Mammary epithelial cell (primary cell): ENCODE measurements at regions not wholly inside any gene's neighbourhood (a gene's known extent, or its start where the extent isn't known, plus 50 kb on each side); places are given as distances from the start of the nearest gene placed in this dataset.
"Not testable (repeated sequence)": the region's sequence is repeated elsewhere in the genome, so short reads cannot be mapped to it uniquely, and the experiment has no call there.

Experiments
- CTCF ChIP-seq, 2 donors: IDR thresholded peaks in 1 of 2; conservative IDR thresholded peaks in 1 of 2; 2 replicates each; pipeline ENCODE4 v1.5.1; 2011 to 2012; ENCODE audit warnings: inconsistent platforms in 2 of 2, low read length in 2 of 2, mild to moderate bottlenecking in 2 of 2, control low read depth in 1 of 2, low read depth in 1 of 2; ENCODE audit not compliant: insufficient read depth in 1 of 2; ENCODE audit errors: extremely low read depth in 1 of 2
- EZH2 ChIP-seq: IDR thresholded peaks from 2 replicates; pipeline ENCODE4 v1.6.1; 2012; ENCODE audit warnings: low read length, inconsistent platforms, borderline replicate concordance

- not testable (repeated sequence) for TF ChIP-seq CTCF (conservative IDR thresholded peaks at IDR 0.05 in 1 of 2, IDR thresholded peaks at IDR 0.05 in 1 of 2; ENCODE audit: extremely low read depth in 1 of 2, insufficient read depth in 1 of 2, low read depth in 1 of 2, low read length in 2 of 2); EZH2
Observed at GRCh38 chrX:139320661-139321354, 209.7 kb upstream of the F9 start.
